Epithelial cell of prostate (primary cell): ENCODE measurements at regions not wholly inside any gene's neighbourhood (a gene's known extent, or its start where the extent isn't known, plus 50 kb on each side); places are given as distances from the start of the nearest gene placed in this dataset.
"Not testable (repeated sequence)": the region's sequence is repeated elsewhere in the genome, so short reads cannot be mapped to it uniquely, and the experiment has no call there.

Experiments
- DNase-seq: peaks from one replicate; pipeline ENCODE4 v3.0.0-alpha.2; 2011; ENCODE audit warnings: low read depth, low spot score
- H3K27ac ChIP-seq: fragments of 450-650 bp; 2 replicates; pipeline ENCODE4 v1.5.1; 2017; ENCODE audit warnings: mild to moderate bottlenecking

DNA sequence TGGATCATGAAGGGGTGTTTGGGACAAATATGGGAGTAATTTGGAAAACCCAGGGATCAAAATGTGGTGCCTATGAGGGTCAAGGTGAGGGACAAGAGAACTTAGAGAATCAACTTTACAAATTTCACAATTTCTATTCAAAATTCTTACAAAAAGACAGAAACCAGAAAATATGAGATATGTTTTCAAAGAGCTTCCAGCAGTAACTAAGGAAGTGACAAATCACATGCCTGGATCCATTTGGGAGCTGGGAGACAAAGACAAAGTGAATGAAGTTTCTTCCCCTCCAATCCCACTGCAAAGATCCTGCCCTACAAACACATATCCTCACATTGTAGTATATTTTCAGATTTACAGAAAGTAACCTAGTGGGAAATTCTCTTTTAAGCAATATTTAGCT, 235.0 kb upstream of the VLDLR start:
- no peak overlapping the region for H3K27ac ChIP-seq
- DNase-seq: no peak

DNA sequence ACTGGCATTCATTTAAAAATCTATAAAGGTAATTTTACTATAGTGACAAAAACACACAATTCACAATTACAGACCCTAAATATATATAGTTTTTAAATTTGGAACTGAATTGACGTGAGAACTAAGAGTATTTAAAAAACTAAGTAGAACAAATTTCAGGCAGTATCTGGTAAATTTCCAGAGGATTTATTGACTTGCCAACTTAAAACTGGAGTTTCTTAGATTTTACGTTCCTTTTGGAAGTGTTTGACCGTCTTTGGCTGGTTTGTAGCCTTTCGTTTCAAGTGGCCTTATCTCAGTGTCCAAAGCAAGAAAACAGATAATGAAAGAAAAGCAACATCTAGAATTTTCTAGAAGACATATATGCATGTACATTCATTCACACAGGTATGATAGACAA, 234.4 kb upstream of the VLDLR start:
- DNase-seq: no peak
- H3K27ac ChIP-seq: no peak overlapping the region

DNA sequence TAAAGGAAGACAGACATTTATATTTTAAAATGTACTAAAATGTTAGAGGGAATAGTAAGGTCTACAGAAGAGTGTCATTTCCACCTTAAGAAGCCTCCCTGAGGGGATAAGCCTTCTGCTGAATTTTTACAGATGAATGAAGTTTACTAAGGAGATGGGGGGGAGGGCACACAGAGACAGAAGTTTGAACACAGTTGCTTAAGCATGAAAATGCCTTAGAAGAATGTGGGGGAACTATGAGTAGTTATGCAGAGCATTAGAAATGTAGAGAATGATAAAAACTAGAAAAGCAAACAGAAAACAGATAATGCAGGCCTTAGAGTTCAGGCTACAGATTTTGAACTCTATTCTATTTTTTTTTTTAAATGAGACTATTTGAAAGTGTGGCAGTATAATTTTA, 232.2 kb upstream of the VLDLR start:
- DNase-seq: no peak
- no peak overlapping the region for H3K27ac ChIP-seq

DNA sequence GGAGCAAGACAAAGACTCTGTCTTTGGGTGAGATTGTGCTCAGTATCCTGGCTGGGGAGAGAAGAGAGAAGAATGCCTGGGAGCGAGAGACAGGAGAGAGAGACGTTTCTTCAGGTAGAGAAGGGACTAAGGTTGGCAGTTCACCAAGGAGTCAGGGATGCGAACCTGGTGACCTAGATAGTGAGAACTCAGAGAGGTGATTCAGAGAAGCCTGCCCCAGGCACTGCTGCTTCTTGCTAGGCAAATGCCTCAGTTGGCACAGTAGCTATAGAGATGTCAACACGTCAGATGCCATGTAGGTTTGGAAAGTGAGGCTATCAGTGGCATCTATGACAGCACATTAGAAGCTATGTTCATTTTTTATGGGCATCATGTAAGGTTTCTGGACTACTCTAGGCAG, 231.6 kb upstream of the VLDLR start:
- peak; percentile 66 for DNase-seq
- H3K27ac ChIP-seq: no peak overlapping the region

DNA sequence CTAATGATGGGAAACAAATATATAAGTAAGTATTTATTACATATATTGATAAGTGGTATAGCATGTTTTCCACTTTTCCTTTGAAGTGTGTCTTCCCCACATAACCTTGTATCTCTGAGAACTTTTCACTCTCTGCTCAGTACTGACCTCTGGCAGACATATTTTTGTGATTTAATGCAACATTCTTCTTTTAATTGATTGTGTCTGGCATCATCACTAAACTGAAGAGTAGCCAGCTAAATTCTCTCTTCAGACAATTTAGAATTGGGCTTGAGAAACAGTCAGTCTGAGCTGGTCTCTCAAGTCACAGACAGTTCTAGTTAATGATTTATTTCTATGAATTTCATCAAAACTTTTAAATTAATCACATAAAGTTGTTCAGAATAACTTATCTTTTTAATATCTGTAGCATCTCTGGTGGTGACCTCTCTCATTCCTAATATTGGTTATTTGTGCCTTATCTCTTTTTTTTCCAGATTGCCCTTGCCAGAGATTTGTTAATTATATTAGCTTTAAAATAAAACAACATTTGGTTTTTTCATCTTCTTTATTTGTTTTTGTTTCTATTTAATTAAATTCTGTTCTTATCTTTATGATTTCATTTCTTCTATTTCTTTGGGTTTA, 230.0 kb upstream of the VLDLR start:
- H3K27ac ChIP-seq, DNase-seq: not testable (repeated sequence)

DNA sequence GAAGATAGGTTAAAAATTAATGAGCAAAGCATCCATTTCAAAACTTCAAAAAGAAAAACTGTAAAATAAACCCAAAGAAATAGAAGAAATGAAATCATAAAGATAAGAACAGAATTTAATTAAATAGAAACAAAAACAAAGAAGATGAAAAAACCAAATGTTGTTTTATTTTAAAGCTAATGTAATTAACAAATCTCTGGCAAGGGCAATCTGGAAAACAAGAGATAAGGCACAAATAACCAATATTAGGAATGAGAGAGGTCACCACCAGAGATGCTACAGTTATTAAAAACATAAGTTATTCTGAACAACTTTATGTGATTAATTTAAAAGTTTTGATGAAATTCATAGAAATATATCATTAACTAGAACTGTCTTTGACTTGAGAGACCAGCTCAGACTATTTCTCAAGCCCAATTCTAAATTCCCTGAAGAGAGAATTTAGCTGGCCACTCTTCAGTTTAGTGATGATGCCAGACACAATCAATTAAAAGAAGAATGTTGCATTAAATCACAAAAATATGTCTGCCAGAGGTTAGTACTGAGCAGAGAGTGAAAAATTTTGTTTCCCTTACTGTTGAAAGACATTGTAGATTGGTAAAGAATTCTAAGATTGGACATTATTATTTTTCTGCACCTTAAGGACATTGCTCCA, 227.4 kb upstream of the VLDLR start:
- H3K27ac ChIP-seq, DNase-seq: not testable (repeated sequence)

DNA sequence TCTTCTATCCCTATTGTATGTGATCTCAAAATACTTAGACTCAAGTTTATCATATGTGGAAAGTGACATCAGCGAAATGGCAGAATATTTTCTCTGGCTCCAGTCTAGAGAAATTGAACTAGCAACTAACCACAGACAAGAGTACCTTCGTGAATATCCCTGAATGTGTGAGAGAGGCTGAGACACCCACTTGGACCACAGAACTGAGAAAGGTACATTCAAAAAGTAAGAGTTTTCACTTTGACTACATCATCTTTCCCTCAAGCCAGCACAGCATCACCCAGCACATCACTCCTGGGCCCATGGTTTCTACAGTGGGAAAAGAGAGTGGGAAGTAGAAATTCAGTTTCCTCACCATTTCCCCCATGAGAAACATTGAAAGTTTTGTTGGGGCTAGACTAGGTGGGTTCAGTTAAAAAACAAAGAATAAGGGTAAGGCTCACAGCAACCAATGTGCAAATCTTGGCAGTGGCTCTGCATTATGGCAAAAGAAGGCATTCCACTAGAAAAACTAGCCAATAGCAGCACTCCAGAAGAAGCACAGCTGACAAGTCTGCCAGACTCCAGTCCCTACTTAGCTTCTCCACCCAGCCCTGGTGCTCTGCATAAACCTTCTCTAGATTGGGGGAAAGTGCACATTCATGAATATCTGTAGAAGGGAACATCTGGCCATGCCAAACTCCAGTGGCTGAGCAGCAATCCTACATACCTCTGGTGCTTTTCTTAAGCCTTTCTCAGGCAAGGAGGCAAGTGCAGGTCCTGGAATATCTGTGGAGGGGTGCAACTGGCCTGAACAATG, 225.6 kb upstream of the VLDLR start:
- no peak overlapping the region for H3K27ac ChIP-seq
- DNase-seq: no peak

DNA sequence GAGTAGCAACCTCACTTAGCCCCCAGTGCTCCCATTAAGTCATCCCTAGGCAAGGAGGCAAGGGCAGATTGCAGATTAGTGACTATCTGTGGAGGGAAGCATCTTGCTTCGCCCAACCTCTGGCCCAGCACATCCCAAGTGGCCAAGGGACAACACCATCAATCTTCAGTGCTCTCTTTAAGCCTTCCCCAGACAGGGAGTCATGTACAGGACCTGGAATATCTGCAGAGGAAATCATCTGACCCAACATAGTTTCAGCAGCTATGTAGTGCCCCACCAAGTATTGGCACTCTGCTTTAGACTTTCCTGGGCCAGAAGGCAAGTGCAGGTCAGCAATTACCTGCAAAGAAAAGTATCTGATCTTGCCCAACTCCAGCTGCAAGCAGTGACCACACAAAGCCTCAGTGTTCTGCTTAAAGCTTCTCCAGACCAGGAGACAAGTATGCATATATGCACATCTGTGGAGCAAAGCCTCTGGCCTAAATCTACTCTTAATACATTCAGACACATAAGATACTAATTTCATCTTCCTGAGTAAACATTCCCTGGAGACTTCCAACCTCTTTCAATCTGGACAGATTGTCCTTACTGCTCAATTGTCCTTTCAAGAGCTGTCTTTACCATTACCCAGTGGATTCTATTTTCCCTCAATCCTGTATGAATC, 224.8 kb upstream of the VLDLR start:
- H3K27ac ChIP-seq: no peak overlapping the region
- DNase-seq: no peak

DNA sequence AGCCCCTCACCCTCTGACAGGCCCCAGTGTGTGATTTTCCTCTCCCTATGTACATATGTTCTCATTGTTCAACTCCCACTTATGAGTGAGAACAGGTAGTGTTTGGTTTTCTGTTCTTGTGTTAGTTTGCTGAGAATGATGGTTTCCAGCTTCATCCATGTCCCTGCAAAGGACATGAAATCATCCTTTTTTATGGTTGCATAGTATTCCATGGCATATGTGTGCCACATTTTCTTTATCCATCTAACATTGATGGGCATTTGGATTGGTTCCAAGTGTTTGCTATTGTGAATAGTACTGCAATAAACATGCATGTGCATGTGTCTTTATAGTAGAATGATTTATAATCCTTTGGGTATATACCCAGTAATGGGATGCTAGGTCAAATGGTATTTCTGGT, 223.7 kb upstream of the VLDLR start:
- H3K27ac ChIP-seq, DNase-seq: not testable (repeated sequence)

DNA sequence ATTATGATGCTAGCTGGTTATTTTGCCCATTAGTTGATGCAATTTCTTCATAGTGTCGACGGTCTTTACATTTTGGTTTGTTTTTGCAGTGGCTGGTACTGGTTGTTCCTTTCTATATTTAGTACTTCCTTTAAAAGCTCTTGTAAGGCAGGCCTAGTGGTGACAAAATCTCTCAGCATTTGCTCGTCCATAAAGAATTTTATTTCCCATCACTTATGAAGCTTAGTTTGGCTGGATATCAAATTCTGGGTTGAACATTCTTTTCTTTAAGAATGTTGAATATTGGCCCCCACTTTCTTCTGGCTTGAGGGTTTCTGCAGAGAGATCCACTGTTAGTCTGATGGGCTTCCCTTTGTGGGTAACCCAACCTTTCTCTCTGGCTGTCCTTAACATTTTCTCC, 219.8 kb upstream of the VLDLR start:
- not testable (repeated sequence) for H3K27ac ChIP-seq, DNase-seq

DNA sequence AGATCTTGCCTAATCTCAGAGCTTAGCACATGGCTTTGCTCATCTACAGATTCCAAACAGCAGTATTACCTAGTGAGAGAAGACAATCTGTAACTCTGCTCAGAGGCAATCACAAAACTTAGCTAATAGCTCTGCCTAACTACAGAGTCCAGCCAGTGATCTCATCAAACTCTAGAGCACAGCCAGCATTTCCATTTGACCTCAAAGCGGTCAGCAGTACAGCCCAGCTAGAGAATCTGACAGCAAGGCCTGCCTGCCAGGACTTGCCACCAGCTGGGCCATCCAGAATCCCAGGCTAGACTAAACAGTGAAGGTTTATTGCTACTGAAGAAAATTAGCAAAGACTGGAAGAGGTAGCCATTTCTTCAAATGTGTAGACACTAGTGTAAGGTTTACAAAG, 217.9 kb upstream of the VLDLR start:
- no peak overlapping the region for H3K27ac ChIP-seq

DNA sequence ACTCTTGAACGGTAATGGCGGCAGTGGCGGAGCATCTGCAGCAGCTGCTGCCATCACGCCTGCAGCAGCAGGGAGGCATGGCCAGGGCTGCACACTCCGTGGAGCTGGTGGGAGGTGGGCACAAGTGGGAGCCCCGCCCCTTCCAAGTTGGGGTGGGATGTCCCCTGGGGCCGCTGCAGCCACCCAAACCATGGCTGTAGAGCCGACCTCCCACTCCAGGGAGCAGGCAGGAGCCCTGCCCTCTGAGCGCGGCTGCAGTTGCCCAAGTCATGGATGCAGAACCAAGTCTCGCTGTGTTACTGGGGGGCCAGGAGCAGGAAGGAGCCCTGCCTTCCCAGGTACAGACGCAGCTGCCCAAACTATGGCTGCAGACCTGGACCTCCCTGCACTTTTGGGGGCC, 215.3 kb upstream of the VLDLR start:
- DNase-seq: no peak
- no peak overlapping the region for H3K27ac ChIP-seq

More for the DNA sequence above, 217.9 kb upstream of the VLDLR start:
- peak; percentile 43 for DNase-seq

DNA sequence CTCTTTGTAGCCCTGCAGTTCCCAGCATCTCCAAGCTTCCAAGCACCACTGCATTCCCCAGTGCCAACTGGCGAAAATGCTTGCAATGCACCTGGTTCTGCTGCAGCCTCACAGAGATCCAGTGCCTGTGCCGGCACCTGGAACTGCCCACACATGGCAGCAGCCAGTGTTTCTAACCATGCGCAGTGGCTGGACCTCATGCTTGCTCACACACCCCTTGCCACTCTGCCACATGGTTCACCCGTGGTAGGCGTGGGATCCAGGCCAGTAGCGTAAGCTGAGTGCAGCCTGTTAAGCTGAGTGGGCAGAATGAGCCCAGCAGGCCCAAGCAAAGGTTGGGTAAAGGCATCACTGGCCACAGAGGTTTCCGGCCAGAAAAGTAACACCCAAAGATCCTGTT, 214.1 kb upstream of the VLDLR start:
- H3K27ac ChIP-seq: no peak overlapping the region
- DNase-seq: no peak

DNA sequence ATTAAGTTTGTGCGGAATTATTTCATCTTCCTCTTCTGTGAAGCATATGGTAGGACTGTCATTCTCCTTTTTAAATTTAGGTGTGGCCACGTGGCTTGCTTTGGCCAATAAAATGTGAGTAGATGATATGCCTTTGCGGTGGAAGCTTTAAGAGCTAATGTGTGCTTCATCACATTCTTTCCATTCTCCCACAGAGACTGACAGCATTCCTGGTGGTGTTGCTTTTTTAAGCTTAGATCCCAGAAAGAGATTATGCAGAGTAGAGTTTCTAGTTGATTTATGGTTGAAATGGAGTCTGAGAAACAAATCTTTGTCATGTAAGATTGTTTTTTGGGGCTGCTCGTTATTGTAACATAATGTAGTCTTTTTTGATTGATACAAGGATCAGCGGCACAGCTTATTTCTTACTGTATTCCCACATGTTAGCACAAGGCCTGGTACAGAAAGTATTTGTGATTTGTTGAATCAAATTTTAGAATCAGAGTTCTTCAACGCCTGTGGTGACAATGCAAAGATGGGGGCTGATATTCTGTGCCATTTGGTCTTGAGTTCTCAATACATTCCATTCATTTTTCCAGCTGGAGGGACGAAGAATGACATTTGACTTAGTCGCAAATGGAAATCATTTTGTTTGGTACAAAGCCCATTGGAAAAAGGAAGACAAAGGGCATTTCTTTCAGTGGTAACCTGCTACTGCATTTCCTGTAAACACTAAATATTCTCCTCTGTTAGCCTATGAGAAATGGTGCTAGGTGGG, 209.9 kb upstream of the VLDLR start:
- no peak for DNase-seq
- H3K27ac ChIP-seq: no peak overlapping the region

DNA sequence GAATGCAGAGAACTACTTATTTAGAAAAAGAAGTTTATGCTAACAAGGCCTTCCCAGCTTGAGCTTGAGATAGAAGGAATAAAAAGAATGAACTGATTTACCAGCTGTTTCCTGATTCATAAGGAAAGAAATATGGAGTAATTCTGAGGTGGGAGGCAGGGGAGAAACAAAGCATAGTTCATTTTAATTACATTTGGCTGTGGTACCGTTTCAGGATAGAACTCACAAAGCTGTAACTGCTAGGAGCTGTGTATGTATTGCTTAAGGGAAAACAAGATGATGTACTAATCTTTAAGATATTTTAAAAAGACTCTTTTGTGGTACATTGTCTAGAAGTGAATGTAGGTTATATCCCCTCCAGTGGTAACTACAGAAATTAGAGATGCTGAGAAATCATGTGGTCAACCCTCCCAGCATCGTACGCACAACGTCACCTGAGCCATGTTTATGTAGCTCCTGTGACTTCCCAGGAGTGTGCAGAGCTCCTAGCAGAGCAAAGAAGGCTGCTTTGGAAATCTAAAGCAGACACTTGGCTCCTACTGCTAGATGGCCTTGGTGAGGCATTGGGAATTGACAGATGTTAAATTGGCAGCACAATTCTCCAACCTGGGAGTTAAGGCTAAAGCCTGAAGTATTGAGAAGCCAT, 208.3 kb upstream of the VLDLR start:
- no peak overlapping the region for H3K27ac ChIP-seq
- no peak for DNase-seq

DNA sequence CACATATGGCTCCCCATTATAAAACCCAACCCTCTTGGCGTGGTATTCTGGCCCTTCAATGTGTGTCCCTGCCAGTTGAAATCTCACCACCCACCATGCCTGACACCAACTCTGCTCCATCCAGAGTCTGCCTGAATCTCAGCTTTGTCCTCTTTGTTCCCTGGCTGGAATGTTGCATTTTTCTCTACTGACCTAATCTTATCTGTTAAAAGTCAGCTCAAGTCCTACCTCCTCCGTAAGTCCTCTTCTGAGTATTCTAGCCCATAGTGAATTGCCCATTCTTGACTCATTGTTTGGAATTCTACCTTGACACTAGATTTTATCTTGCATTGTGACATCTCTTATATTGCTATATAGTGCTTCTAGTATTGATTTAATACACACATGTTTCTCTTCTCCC, 207.1 kb upstream of the VLDLR start:
- no peak overlapping the region for H3K27ac ChIP-seq
- DNase-seq: no peak

DNA sequence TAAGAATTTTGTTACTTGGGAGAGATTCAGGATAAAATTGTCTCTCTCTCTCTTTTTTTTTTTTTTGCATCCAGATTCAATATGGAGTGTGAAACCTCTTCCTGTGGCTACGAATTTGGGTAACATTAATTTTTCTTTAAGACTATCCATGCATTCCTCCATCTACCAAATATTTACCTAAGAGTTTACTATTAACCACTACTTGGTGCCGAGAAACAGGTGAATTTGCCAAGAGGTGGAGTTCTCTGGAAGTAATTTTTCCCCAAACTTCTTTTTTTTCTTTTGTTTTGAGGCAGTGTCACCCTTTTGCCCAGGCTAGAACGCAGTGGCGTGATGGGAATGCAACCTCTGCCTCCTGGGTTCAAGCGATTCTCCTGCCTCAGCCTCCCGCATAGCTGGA, 206.3 kb upstream of the VLDLR start:
- no peak overlapping the region for H3K27ac ChIP-seq
- no peak for DNase-seq

DNA sequence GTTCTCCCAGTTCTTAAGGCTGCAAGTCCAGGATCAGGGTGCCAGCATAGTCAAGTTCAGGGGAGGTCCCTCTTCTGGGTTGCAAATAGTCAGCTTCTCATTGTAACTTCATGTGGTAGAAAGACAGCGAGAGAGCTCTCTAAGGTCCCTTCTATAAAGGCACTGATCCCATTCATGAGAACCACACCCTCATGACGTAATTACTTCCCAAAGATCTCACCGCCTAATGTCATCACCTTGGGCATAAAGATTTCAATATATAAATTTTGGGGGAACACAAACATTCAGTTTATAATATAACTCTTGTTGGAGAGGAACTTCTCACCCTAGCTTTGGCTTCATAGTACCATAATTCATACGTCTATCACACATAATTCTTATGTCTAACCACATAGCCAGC, 203.9 kb upstream of the VLDLR start:
- DNase-seq: no peak
- H3K27ac ChIP-seq: no peak overlapping the region

DNA sequence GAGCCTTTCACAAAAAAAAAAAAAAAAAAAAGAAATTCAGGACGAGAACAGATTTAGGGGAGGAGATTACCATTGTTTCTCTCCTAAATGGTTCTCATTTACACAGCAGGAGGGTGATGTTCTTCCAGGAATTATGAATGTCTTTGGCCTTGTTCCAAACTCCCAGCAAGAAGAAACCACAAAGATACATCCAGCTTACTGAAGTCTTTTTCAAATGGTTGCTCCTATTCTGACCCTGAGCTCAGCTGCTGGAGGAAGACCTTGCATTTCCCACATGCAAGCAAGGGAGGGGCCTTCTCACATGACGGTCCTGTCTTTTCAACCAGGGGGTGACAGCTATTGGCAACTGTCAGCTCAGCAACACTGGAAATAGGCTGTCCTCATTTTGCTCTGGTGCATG, 203.0 kb upstream of the VLDLR start:
- DNase-seq: no peak
- no peak overlapping the region for H3K27ac ChIP-seq

DNA sequence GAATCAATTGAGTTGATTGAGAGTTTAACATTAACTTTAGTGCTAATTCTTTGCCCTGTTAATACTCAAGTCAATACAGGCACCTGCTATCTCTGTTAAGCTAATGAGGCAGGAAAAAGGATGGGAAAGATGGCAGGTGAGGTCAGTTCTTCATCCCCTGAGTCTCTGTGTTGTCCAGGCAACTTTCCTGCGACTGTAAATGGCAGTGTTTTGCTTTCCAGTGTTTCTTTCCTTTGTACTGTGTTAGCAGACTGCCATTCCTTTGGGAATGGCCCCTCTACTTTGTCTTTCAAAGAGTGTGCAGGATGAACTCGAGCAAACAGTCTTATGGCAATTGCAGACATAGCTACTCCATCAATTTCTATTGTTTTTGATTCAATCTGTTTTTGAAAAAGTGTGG, 202.2 kb upstream of the VLDLR start:
- no peak for DNase-seq

More for the DNA sequence above, 202.2 kb upstream of the VLDLR start:
- H3K27ac ChIP-seq: no peak overlapping the region
